Esophagus muscularis mucosa (tissue), 4 donors: ENCODE measurements at regions not wholly inside any gene's neighbourhood (a gene's known extent, or its start where the extent isn't known, plus 50 kb on each side); places are given as distances from the start of the nearest gene placed in this dataset.

Experiments
- EP300 ChIP-seq: sonication (generic); formaldehyde crosslinking; IDR thresholded peaks from one replicate; pipeline ENCODE4 v1.6.1; 2017; ENCODE audit warnings: antibody characterized with exemption
- POLR2A ChIP-seq: fragments of 450-650 bp; IDR thresholded peaks from one replicate; pipeline ENCODE4 v1.6.1; 2017; ENCODE audit warnings: antibody characterized with exemption, moderate library complexity, mild to moderate bottlenecking, low read depth
- POLR2AphosphoS5 ChIP-seq, 2 donors: sonication (generic); formaldehyde crosslinking; IDR thresholded peaks; one replicate each; pipeline ENCODE4 v1.6.1; 2017; ENCODE audit warnings: antibody characterized with exemption in 2 of 2
- TF ChIP-seq, protein P1 (sequence below), 3 experiments: fragments of 200-600 bp in 2 of 3; fragments of 450-650 bp in 1 of 3; sonication (generic) in 2 of 3; IDR thresholded peaks; one replicate each; pipeline ENCODE4 v1.5.1; 2017 to 2019; ENCODE audit warnings: antibody characterized with exemption in 3 of 3, mild to moderate bottlenecking in 2 of 3, moderate library complexity in 1 of 3

DNA sequence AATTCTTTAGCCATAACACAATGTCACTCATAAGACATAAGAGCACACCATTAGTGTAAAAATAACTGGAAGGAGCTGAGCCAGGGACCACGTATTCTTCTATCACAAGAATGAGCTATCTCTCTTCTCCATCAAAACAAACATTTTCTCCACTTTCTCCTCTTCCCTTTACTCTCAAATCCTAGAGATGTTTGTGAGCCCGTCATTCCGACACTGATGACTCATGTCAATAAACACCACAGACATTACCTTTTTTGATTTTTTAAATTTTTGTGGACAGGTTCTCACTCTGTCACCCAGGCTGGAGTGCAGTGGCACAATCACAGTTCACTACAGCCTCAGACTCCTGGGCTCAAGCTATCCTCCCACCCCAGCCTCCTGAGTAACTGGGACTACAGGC, 86.6 kb downstream of the MEX3B start:
- TF ChIP-seq, protein P1, sequence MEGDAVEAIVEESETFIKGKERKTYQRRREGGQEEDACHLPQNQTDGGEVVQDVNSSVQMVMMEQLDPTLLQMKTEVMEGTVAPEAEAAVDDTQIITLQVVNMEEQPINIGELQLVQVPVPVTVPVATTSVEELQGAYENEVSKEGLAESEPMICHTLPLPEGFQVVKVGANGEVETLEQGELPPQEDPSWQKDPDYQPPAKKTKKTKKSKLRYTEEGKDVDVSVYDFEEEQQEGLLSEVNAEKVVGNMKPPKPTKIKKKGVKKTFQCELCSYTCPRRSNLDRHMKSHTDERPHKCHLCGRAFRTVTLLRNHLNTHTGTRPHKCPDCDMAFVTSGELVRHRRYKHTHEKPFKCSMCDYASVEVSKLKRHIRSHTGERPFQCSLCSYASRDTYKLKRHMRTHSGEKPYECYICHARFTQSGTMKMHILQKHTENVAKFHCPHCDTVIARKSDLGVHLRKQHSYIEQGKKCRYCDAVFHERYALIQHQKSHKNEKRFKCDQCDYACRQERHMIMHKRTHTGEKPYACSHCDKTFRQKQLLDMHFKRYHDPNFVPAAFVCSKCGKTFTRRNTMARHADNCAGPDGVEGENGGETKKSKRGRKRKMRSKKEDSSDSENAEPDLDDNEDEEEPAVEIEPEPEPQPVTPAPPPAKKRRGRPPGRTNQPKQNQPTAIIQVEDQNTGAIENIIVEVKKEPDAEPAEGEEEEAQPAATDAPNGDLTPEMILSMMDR (IDR thresholded peaks at IDR 0.05): no peak
- TF ChIP-seq POLR2A (no peak), POLR2AphosphoS5 (IDR thresholded peaks at IDR 0.05) (no peak), EP300 (no peak)
